Naive thymus-derived CD8-positive, alpha-beta T cell (primary cell): ENCODE measurements at regions not wholly inside any gene's neighbourhood (a gene's known extent, or its start where the extent isn't known, plus 50 kb on each side); places are given as distances from the start of the nearest gene placed in this dataset.
"Not testable (repeated sequence)": the region's sequence is repeated elsewhere in the genome, so short reads cannot be mapped to it uniquely, and the experiment has no call there.

Experiments
- ATAC-seq, 2 donors: fragments of 150-1000 bp; cut with Tn5 transposase in 1 of 2; sonication (Bioruptor Pico), chemical (Tn5 transposase) in 1 of 2; 1 replicate in 1 of 2; 2 replicates in 1 of 2; pipeline ENCODE4 v1.10.0; 2021; ENCODE audit warnings: mild to moderate bottlenecking in 2 of 2, moderate library complexity in 2 of 2
- POLR2A ChIA-PET: fragments of 350-600 bp; sonication (Branson Sonifier 250); formaldehyde crosslinking; loops from one replicate; lab custom pipeline; 2021; ENCODE audit warnings: antibody characterized with exemption; lab: Charles Lee
- DNase-seq, 10 donors: peaks; one replicate each; pipeline versions ENCODE4 v3.0.0 to v3.0.0-alpha.2; 2020 to 2022
- H3K27ac Mint-ChIP-seq, 10 donors: one replicate each; pipeline ENCODE4 v1.8.0; 2020 to 2022; ENCODE audit warnings: mild to moderate bottlenecking in 10 of 10, mixed read lengths in 10 of 10, moderate library complexity in 4 of 10, inconsistent platforms in 1 of 10
- H3K27me3 Mint-ChIP-seq, 5 donors: one replicate each; pipeline ENCODE4 v1.8.0; 2021 to 2022; ENCODE audit warnings: mixed read lengths in 5 of 5
- H3K36me3 Mint-ChIP-seq, 3 donors: one replicate each; pipeline ENCODE4 v1.8.0; 2020 to 2022; ENCODE audit warnings: mixed read lengths in 3 of 3, mild to moderate bottlenecking in 2 of 3, inconsistent platforms in 1 of 3
- H3K4me1 Mint-ChIP-seq, 4 donors: one replicate each; pipeline ENCODE4 v1.8.0; 2021 to 2022; ENCODE audit warnings: mixed read lengths in 4 of 4
- H3K4me3 Mint-ChIP-seq, 10 donors: one replicate each; pipeline ENCODE4 v1.8.0; 2020 to 2022; ENCODE audit warnings: mild to moderate bottlenecking in 10 of 10, mixed read lengths in 10 of 10, moderate library complexity in 6 of 10, inconsistent platforms in 1 of 10
- H3K9me3 Mint-ChIP-seq, 9 donors: one replicate each; pipeline ENCODE4 v1.8.0; 2020 to 2022; ENCODE audit warnings: mixed read lengths in 9 of 9, mild to moderate bottlenecking in 3 of 9, inconsistent platforms in 1 of 9, moderate library complexity in 1 of 9

- ATAC-seq (no peak), DNase-seq (peak in 4 of 10 donors; percentile 5 to 17 (median 12))
- Mint-ChIP-seq H3K36me3 (peaks cover 0 to 22% (median 4%) of the 10 kb centered on the region in 3 donors), H3K9me3 (peaks cover 0 to 41% (median 20%) of the 10 kb centered on the region in 9 donors), H3K27me3 (peaks cover 0 to 11% (median 3%) of the 10 kb centered on the region in 5 donors), H3K27ac (no peak overlapping the region), H3K4me3 (no peak overlapping the region), H3K4me1 (peaks cover 0 to 2% (median 0%) of the 10 kb centered on the region in 4 donors)
- POLR2A ChIA-PET: no interaction called here
These were observed 114.7 kb downstream of the CRYBB2 start for GRCh38 chr22:25334162-25334490.

GRCh38 chr22:25334631-25335030 lies 115.2 kb downstream of the CRYBB2 start:
- POLR2A ChIA-PET, DNase-seq: not testable (repeated sequence)

GRCh38 chr22:25335276-25335675 lies 115.8 kb downstream of the CRYBB2 start:
- H3K4me3 Mint-ChIP-seq, POLR2A ChIA-PET, ATAC-seq, DNase-seq, H3K4me1 Mint-ChIP-seq: not testable (repeated sequence)
- peak overlapping the region in 1 of 10 donors; percentile 77 for H3K27ac Mint-ChIP-seq
- peaks cover 0 to 22% (median 4%) of the 10 kb centered on the region in 3 donors for H3K36me3 Mint-ChIP-seq
- H3K9me3 Mint-ChIP-seq: peaks cover 5 to 52% (median 29%) of the 10 kb centered on the region in 9 donors
- H3K27me3 Mint-ChIP-seq: peaks cover 0 to 11% (median 3%) of the 10 kb centered on the region in 5 donors

More at GRCh38 chr22:25334631-25335030, 115.2 kb downstream of the CRYBB2 start:
- not testable (repeated sequence) for ATAC-seq, H3K4me3 Mint-ChIP-seq, H3K4me1 Mint-ChIP-seq, H3K27ac Mint-ChIP-seq
- Mint-ChIP-seq H3K36me3 (peaks cover 0 to 22% (median 4%) of the 10 kb centered on the region in 3 donors), H3K27me3 (peaks cover 0 to 11% (median 3%) of the 10 kb centered on the region in 5 donors), H3K9me3 (peaks cover 1 to 45% (median 24%) of the 10 kb centered on the region in 9 donors)

- DNase-seq, H3K27me3 Mint-ChIP-seq, POLR2A ChIA-PET, H3K4me1 Mint-ChIP-seq, H3K4me3 Mint-ChIP-seq, ATAC-seq, H3K27ac Mint-ChIP-seq: not testable (repeated sequence)
- Mint-ChIP-seq H3K36me3 (peaks cover 0 to 22% (median 4%) of the 10 kb centered on the region in 3 donors), H3K9me3 (peaks cover 7 to 74% (median 37%) of the 10 kb centered on the region in 9 donors)
These were observed 121.1 kb downstream of the CRYBB2 start for GRCh38 chr22:25340536-25340935.

- H3K27ac Mint-ChIP-seq, H3K27me3 Mint-ChIP-seq, DNase-seq, H3K4me3 Mint-ChIP-seq, ATAC-seq, H3K4me1 Mint-ChIP-seq, POLR2A ChIA-PET: not testable (repeated sequence)
- Mint-ChIP-seq H3K9me3 (peaks cover 3 to 42% (median 15%) of the 10 kb centered on the region in 9 donors), H3K36me3 (peaks cover 11 to 12% (median 11%) of the 10 kb centered on the region in 3 donors)
These were observed 124.9 kb downstream of the CRYBB2 start for GRCh38 chr22:25344366-25344765.

GRCh38 chr22:25346859-25347751 lies 127.7 kb downstream of the CRYBB2 start:
- DNase-seq: no peak
- Mint-ChIP-seq H3K27ac (no peak overlapping the region), H3K4me1 (peaks cover 0 to 2% (median 0%) of the 10 kb centered on the region in 4 donors), H3K9me3 (peaks cover 0 to 22% (median 6%) of the 10 kb centered on the region in 9 donors), H3K27me3 (no peaks in the 10 kb centered on the region), H3K4me3 (no peak overlapping the region), H3K36me3 (peaks cover 23 to 35% (median 30%) of the 10 kb centered on the region in 3 donors)
- POLR2A ChIA-PET: no interaction called here
- no peak for ATAC-seq

- Mint-ChIP-seq H3K27ac (no peak overlapping the region), H3K4me1 (peaks cover 0 to 2% (median 0%) of the 10 kb centered on the region in 4 donors), H3K4me3 (no peak overlapping the region), H3K27me3 (no peaks in the 10 kb centered on the region), H3K9me3 (peaks cover 0 to 17% (median 4%) of the 10 kb centered on the region in 9 donors), H3K36me3 (peaks cover 23 to 41% (median 36%) of the 10 kb centered on the region in 3 donors)
- no peak for DNase-seq
- POLR2A ChIA-PET: no interaction called here
- ATAC-seq: no peak
These were observed 128.3 kb downstream of the CRYBB2 start for GRCh38 chr22:25347752-25348102.

GRCh38 chr22:25348391-25348790 lies 129.0 kb downstream of the CRYBB2 start:
- no peak overlapping the region for H3K27ac Mint-ChIP-seq
- H3K4me1 Mint-ChIP-seq: peaks cover 0 to 2% (median 0%) of the 10 kb centered on the region in 4 donors
- POLR2A ChIA-PET: no interaction called here
- ATAC-seq: no peak
- H3K9me3 Mint-ChIP-seq: peaks cover 0 to 15% (median 4%) of the 10 kb centered on the region in 9 donors
- DNase-seq: no peak
- no peak overlapping the region for H3K4me3 Mint-ChIP-seq
- H3K27me3 Mint-ChIP-seq: no peaks in the 10 kb centered on the region
- H3K36me3 Mint-ChIP-seq: peaks cover 23 to 46% (median 39%) of the 10 kb centered on the region in 3 donors

- H3K9me3 Mint-ChIP-seq, DNase-seq, ATAC-seq, H3K4me3 Mint-ChIP-seq, H3K27me3 Mint-ChIP-seq, POLR2A ChIA-PET, H3K27ac Mint-ChIP-seq, H3K4me1 Mint-ChIP-seq: not testable (repeated sequence)
- H3K36me3 Mint-ChIP-seq: peaks cover 23 to 52% (median 44%) of the 10 kb centered on the region in 3 donors
These were observed 129.6 kb downstream of the CRYBB2 start for GRCh38 chr22:25348996-25349395.

GRCh38 chr22:25350551-25350971 lies 131.1 kb downstream of the CRYBB2 start:
- Mint-ChIP-seq H3K4me3 (no peak overlapping the region), H3K4me1 (peaks cover 0 to 2% (median 0%) of the 10 kb centered on the region in 4 donors), H3K27me3 (no peaks in the 10 kb centered on the region), H3K36me3 (peaks cover 23 to 67% (median 56%) of the 10 kb centered on the region in 3 donors), H3K9me3 (peaks cover 0 to 4% (median 0%) of the 10 kb centered on the region in 9 donors), H3K27ac (no peak overlapping the region)
- POLR2A ChIA-PET: no interaction called here
- no peak for ATAC-seq
- DNase-seq: no peak

- Mint-ChIP-seq H3K27ac (no peak overlapping the region), H3K36me3 (peaks cover 17 to 77% (median 61%) of the 10 kb centered on the region in 3 donors)
- no peak for ATAC-seq
These were observed 132.3 kb downstream of the CRYBB2 start for GRCh38 chr22:25351631-25352293.

GRCh38 chr22:25352294-25352680 lies 132.8 kb downstream of the CRYBB2 start:
- POLR2A ChIA-PET: no interaction called here

More at GRCh38 chr22:25351631-25352293, 132.3 kb downstream of the CRYBB2 start:
- POLR2A ChIA-PET: no interaction called here
- no peaks in the 10 kb centered on the region for H3K27me3 Mint-ChIP-seq
- H3K4me3 Mint-ChIP-seq: no peak overlapping the region
- no peak for DNase-seq
- no peaks in the 10 kb centered on the region for H3K9me3 Mint-ChIP-seq
- peaks cover 0 to 2% (median 0%) of the 10 kb centered on the region in 4 donors for H3K4me1 Mint-ChIP-seq

More at GRCh38 chr22:25352294-25352680, 132.8 kb downstream of the CRYBB2 start:
- Mint-ChIP-seq H3K4me3 (no peak overlapping the region), H3K27ac (no peak overlapping the region), H3K9me3 (no peaks in the 10 kb centered on the region), H3K36me3 (peaks cover 17 to 82% (median 63%) of the 10 kb centered on the region in 3 donors), H3K27me3 (no peaks in the 10 kb centered on the region), H3K4me1 (peaks cover 0 to 2% (median 0%) of the 10 kb centered on the region in 4 donors)
- DNase-seq (no peak), ATAC-seq (no peak)
